Colonic mucosa (tissue), 4 donors: ENCODE measurements at regions not wholly inside any gene's neighbourhood (a gene's known extent, or its start where the extent isn't known, plus 50 kb on each side); places are given as distances from the start of the nearest gene placed in this dataset.

Experiments
- DNase-seq: peaks from one replicate; pipeline ENCODE4 v3.0.0-alpha.2; 2020
- H3K27ac ChIP-seq: fragments of 200-600 bp; one replicate; pipeline ENCODE4 v1.8.0; 2021
- H3K27me3 ChIP-seq: fragments of 200-600 bp; one replicate; pipeline ENCODE4 v1.8.0; 2021
- H3K36me3 ChIP-seq: fragments of 200-600 bp; one replicate; pipeline ENCODE4 v1.8.0; 2021
- H3K4me1 ChIP-seq: fragments of 200-600 bp; one replicate; pipeline ENCODE4 v1.8.0; 2021; ENCODE audit warnings: mild to moderate bottlenecking
- H3K4me3 ChIP-seq: fragments of 200-600 bp; one replicate; pipeline ENCODE4 v1.8.0; 2021
- H3K9ac ChIP-seq, 2 donors: one replicate each; pipeline ENCODE4 v1.7.0; 2013; ENCODE audit warnings: control low read depth in 2 of 2, low read depth in 2 of 2, low read length in 2 of 2
- H3K9me3 ChIP-seq: fragments of 200-600 bp; one replicate; pipeline ENCODE4 v1.8.0; 2021
- CTCF ChIP-seq: fragments of 200-600 bp; IDR thresholded peaks from one replicate; pipeline ENCODE4 v1.8.0; 2022; ENCODE audit warnings: antibody characterized with exemption, mild to moderate bottlenecking
- intact Hi-C: fragments of 100-400 bp; cut with DNase I; formaldehyde crosslinking; loops from one replicate; pipeline ENCODE4 v1.14.1; 2022
- donor health status: healthy.
- donor health status: DM: no; HTN: no; CAD: no.
- donor health status: DM: no; HTN: no; CAD: no.

GRCh38 chr21:32884062-32884461 lies 112.5 kb upstream of the PAXBP1 start:
- Histone ChIP-seq H3K9me3 (no peaks in the 10 kb centered on the region), H3K27me3 (no peaks in the 10 kb centered on the region), H3K4me3 (no peak overlapping the region), H3K36me3 (no peaks in the 10 kb centered on the region), H3K27ac (no peak overlapping the region), H3K9ac (no peak overlapping the region), H3K4me1 (no peaks in the 10 kb centered on the region)
- intact Hi-C loops, result no loop called here
- DNase-seq, result no peak
- no peak for TF ChIP-seq CTCF

GRCh38 chr21:32886339-32886738 lies 114.8 kb upstream of the PAXBP1 start:
- no peak for TF ChIP-seq CTCF
- intact Hi-C loops, result no loop called here

GRCh38 chr21:32887026-32887425 lies 115.5 kb upstream of the PAXBP1 start:
- H3K4me1 ChIP-seq, result no peaks in the 10 kb centered on the region
- TF ChIP-seq CTCF, result no peak

More at GRCh38 chr21:32886339-32886738, 114.8 kb upstream of the PAXBP1 start:
- no peaks in the 10 kb centered on the region for H3K9me3 ChIP-seq
- no peaks in the 10 kb centered on the region for H3K27me3 ChIP-seq
- no peak overlapping the region for H3K27ac ChIP-seq
- H3K9ac ChIP-seq, result no peak overlapping the region
- H3K36me3 ChIP-seq, result no peaks in the 10 kb centered on the region
- H3K4me1 ChIP-seq, result no peaks in the 10 kb centered on the region
- H3K4me3 ChIP-seq, result no peak overlapping the region
- no peak for DNase-seq

GRCh38 chr21:32888971-32889370 lies 117.4 kb upstream of the PAXBP1 start:
- H3K9me3 ChIP-seq, result no peaks in the 10 kb centered on the region

More at GRCh38 chr21:32887026-32887425, 115.5 kb upstream of the PAXBP1 start:
- intact Hi-C loops, result no loop called here
- Histone ChIP-seq H3K9me3 (no peaks in the 10 kb centered on the region), H3K27ac (no peak overlapping the region), H3K36me3 (no peaks in the 10 kb centered on the region), H3K4me3 (no peak overlapping the region), H3K9ac (no peak overlapping the region), H3K27me3 (no peaks in the 10 kb centered on the region)
- no peak for DNase-seq

GRCh38 chr21:32889596-32889995 lies 118.0 kb upstream of the PAXBP1 start:
- Histone ChIP-seq H3K9me3 (no peaks in the 10 kb centered on the region), H3K27ac (no peak overlapping the region), H3K9ac (no peak overlapping the region), H3K4me3 (no peak overlapping the region), H3K36me3 (no peaks in the 10 kb centered on the region), H3K27me3 (no peaks in the 10 kb centered on the region), H3K4me1 (no peaks in the 10 kb centered on the region)
- DNase-seq, result no peak
- intact Hi-C loops, result no loop called here
- no peak for TF ChIP-seq CTCF

More at GRCh38 chr21:32888971-32889370, 117.4 kb upstream of the PAXBP1 start:
- Histone ChIP-seq H3K4me3 (no peak overlapping the region), H3K36me3 (no peaks in the 10 kb centered on the region), H3K4me1 (no peaks in the 10 kb centered on the region), H3K27ac (no peak overlapping the region), H3K9ac (no peak overlapping the region), H3K27me3 (no peaks in the 10 kb centered on the region)
- no peak for TF ChIP-seq CTCF
- intact Hi-C loops, result no loop called here
- no peak for DNase-seq

- intact Hi-C loops, result no loop called here
- H3K4me3 ChIP-seq, result no peak overlapping the region
- no peak overlapping the region for H3K9ac ChIP-seq
- no peaks in the 10 kb centered on the region for H3K36me3 ChIP-seq
- H3K27me3 ChIP-seq, result no peaks in the 10 kb centered on the region
- TF ChIP-seq CTCF, result no peak
- H3K27ac ChIP-seq, result no peak overlapping the region
- DNase-seq, result no peak
- no peaks in the 10 kb centered on the region for H3K4me1 ChIP-seq
- no peaks in the 10 kb centered on the region for H3K9me3 ChIP-seq
These were observed 122.8 kb upstream of the PAXBP1 start for GRCh38 chr21:32894321-32894720.
